Colonic mucosa (tissue), 4 donors: ENCODE measurements at regions not wholly inside any gene's neighbourhood (a gene's known extent, or its start where the extent isn't known, plus 50 kb on each side); places are given as distances from the start of the nearest gene placed in this dataset.

Source experiments
- DNase-seq: peaks from one replicate; pipeline ENCODE4 v3.0.0-alpha.2; 2020
- H3K27ac ChIP-seq: fragments of 200-600 bp; one replicate; pipeline ENCODE4 v1.8.0; 2021
- H3K27me3 ChIP-seq: fragments of 200-600 bp; one replicate; pipeline ENCODE4 v1.8.0; 2021
- H3K36me3 ChIP-seq: fragments of 200-600 bp; one replicate; pipeline ENCODE4 v1.8.0; 2021
- H3K4me1 ChIP-seq: fragments of 200-600 bp; one replicate; pipeline ENCODE4 v1.8.0; 2021; ENCODE audit warnings: mild to moderate bottlenecking
- H3K4me3 ChIP-seq: fragments of 200-600 bp; one replicate; pipeline ENCODE4 v1.8.0; 2021
- H3K9ac ChIP-seq, 2 donors: one replicate each; pipeline ENCODE4 v1.7.0; 2013; ENCODE audit warnings: control low read depth in 2 of 2, low read depth in 2 of 2, low read length in 2 of 2
- H3K9me3 ChIP-seq: fragments of 200-600 bp; one replicate; pipeline ENCODE4 v1.8.0; 2021
- intact Hi-C: fragments of 100-400 bp; cut with DNase I; formaldehyde crosslinking; loops from one replicate; pipeline ENCODE4 v1.14.1; 2022
- TF ChIP-seq, protein P1 (sequence below): fragments of 200-600 bp; IDR thresholded peaks from one replicate; pipeline ENCODE4 v1.8.0; 2022; ENCODE audit warnings: antibody characterized with exemption, mild to moderate bottlenecking
- donor health status: healthy.
- donor health status: DM: no; HTN: no; CAD: no.
- donor health status: DM: no; HTN: no; CAD: no.

DNA sequence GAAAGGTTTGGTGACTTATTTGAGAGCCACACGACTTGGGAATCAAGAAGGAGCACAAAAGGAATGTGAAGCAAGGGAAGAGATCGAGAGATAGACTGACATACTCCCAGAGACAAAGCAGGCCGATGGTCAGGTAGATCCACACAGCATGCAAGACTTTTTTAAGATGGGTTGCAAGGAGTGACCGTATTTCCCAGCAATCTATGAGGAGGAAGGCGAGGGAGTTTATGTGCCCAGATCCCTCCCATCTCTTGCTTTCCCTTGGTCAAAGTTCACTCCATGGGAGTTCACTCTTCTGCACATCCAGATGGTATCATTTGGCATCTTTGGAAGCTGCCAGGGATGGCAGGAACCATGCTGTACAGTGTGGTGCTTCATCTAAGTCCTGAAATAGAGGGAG lies 148.9 kb downstream of the RMI1 start:
- Histone ChIP-seq H3K4me3 (no peak overlapping the region), H3K9me3 (no peaks in the 10 kb centered on the region), H3K4me1 (no peaks in the 10 kb centered on the region), H3K27ac (no peak overlapping the region), H3K9ac (no peak overlapping the region), H3K27me3 (no peaks in the 10 kb centered on the region), H3K36me3 (no peaks in the 10 kb centered on the region)
- no peak for DNase-seq
- intact Hi-C loops, result no loop called here
- TF ChIP-seq, protein P1, sequence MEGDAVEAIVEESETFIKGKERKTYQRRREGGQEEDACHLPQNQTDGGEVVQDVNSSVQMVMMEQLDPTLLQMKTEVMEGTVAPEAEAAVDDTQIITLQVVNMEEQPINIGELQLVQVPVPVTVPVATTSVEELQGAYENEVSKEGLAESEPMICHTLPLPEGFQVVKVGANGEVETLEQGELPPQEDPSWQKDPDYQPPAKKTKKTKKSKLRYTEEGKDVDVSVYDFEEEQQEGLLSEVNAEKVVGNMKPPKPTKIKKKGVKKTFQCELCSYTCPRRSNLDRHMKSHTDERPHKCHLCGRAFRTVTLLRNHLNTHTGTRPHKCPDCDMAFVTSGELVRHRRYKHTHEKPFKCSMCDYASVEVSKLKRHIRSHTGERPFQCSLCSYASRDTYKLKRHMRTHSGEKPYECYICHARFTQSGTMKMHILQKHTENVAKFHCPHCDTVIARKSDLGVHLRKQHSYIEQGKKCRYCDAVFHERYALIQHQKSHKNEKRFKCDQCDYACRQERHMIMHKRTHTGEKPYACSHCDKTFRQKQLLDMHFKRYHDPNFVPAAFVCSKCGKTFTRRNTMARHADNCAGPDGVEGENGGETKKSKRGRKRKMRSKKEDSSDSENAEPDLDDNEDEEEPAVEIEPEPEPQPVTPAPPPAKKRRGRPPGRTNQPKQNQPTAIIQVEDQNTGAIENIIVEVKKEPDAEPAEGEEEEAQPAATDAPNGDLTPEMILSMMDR, result no peak

- peak overlapping the region; percentile 24 for H3K27ac ChIP-seq
- no peak overlapping the region for H3K9ac ChIP-seq
These were observed 155.7 kb downstream of the RMI1 start for GRCh38 chr9:84136119-84136868.

DNA sequence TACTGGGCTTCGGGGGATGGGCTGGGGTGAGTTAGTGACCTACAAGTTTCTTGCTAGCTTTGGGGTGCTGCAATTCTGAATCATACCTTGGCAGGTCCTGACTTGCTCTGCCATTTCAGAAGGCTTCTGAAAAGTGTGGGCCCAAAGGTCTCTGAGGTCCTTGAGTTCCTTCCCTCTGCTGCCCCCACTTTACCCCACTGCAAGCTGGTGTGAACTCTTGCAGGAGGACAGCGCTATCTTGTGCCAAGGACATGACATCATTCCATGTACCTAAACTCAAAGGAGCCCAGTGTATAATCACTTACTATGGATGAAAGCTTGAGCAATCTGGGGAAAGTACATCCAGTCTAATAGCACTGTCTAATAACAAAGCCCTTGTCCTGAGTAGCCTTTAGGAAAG lies 157.4 kb downstream of the RMI1 start:
- Histone ChIP-seq H3K9ac (no peak overlapping the region), H3K4me3 (no peak overlapping the region), H3K4me1 (no peaks in the 10 kb centered on the region), H3K27ac (no peak overlapping the region), H3K27me3 (no peaks in the 10 kb centered on the region), H3K36me3 (no peaks in the 10 kb centered on the region), H3K9me3 (no peaks in the 10 kb centered on the region)
- intact Hi-C loops, result no loop called here
- TF ChIP-seq, protein P1, result no peak
- no peak for DNase-seq

More at GRCh38 chr9:84136119-84136868, 155.7 kb downstream of the RMI1 start:
- DNase-seq, result peak; percentile 65
- H3K9me3 ChIP-seq, result no peaks in the 10 kb centered on the region
- intact Hi-C loops, result no loop called here
- no peaks in the 10 kb centered on the region for H3K27me3 ChIP-seq
- TF ChIP-seq, protein P1, result no peak
- no peak overlapping the region for H3K4me3 ChIP-seq
- H3K36me3 ChIP-seq, result no peaks in the 10 kb centered on the region
- H3K4me1 ChIP-seq, result no peaks in the 10 kb centered on the region

GRCh38 chr9:84138541-84138940 lies 157.9 kb downstream of the RMI1 start:
- Histone ChIP-seq H3K9me3 (no peaks in the 10 kb centered on the region), H3K4me3 (no peak overlapping the region), H3K27ac (no peak overlapping the region), H3K36me3 (no peaks in the 10 kb centered on the region), H3K27me3 (no peaks in the 10 kb centered on the region), H3K4me1 (no peaks in the 10 kb centered on the region), H3K9ac (peak overlapping the region in 1 of 2 donors; percentile 78)
- TF ChIP-seq, protein P1, result no peak
- intact Hi-C loops, result no loop called here
- DNase-seq, result no peak

DNA sequence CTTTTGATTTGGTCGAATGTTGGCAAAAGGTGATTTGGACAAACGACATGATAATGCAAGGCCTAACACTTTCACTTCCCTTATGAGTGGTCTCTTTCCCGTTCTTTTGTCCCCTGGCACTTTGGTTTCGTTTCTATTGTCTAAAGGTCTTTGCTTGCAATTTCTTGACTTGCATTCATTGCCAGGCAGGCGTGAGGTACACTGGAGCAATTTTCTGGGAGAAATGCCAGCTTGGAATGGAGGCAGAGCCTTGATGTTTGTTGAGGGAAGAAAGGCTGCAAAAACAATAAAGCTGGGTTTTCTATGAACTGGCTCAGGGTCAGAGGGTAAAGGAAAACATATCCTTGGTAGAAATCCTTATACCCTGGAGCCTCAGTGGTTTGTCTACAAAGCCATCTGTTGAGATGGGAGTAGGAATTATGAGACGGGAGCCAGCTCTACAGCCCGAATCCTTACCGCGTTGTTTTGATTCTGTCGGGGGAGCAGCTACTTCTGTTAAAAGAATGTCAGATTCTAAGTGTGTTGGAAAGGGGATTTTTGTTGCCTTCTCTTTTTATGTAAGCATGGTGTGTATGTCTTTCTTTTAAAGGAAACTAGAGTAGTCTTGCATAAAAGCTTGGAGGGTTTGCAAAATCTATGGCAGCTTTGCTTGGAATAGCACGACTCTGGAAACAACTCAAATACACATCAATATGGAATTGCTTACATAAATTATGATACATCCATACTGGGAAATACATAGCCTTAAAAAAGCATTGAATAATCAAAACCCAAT lies 158.9 kb downstream of the RMI1 start:
- H3K27ac ChIP-seq, result peak overlapping the region; percentile 7
- no peaks in the 10 kb centered on the region for H3K4me1 ChIP-seq

More for the DNA sequence above, 158.9 kb downstream of the RMI1 start:
- H3K9ac ChIP-seq, result peak overlapping the region in 1 of 2 donors; percentile 78
- H3K27me3 ChIP-seq, result no peaks in the 10 kb centered on the region
- H3K4me3 ChIP-seq, result no peak overlapping the region
- intact Hi-C loops, result loop anchor here (10.0 kb wide), 1 partner anchor 155 kb away; the partner anchor contains the start of genes HNRNPK and RMI1
- no peaks in the 10 kb centered on the region for H3K9me3 ChIP-seq
- TF ChIP-seq, protein P1, result no peak
- peak; percentile 89 for DNase-seq
- no peaks in the 10 kb centered on the region for H3K36me3 ChIP-seq
